Caco-2 (cell line): ENCODE measurements at regions not wholly inside any gene's neighbourhood (a gene's known extent, or its start where the extent isn't known, plus 50 kb on each side); places are given as distances from the start of the nearest gene placed in this dataset.

ENCODE experiments used
- BruUV-seq: library from RNA; stranded (reverse); fragments of 400-500 nt; replicated peaks from 2 replicates; lab custom pipeline; 2021; lab: Mats Ljungman, UMichigan
- CTCF ChIA-PET: fragments of 300-600 bp; sonication (Branson Sonifier 250); formaldehyde crosslinking; loops from one replicate; lab custom pipeline; 2022; ENCODE audit warnings: antibody characterized with exemption; lab: Charles Lee
- POLR2A ChIA-PET: fragments of 300-600 bp; sonication (Branson Sonifier 250); formaldehyde crosslinking; loops from one replicate; lab custom pipeline; 2022; ENCODE audit warnings: antibody characterized with exemption; lab: Charles Lee
- DNase-seq, 2 experiments: peaks; one replicate each; pipeline versions ENCODE4 v3.0.0 to v3.0.0-alpha.2; 2020 to 2022
- H3K27me3 ChIP-seq: replicated peaks from 2 replicates; pipeline ENCODE4 v1.6.0; 2011; ENCODE audit warnings: low read length; ENCODE audit not compliant: control insufficient read depth, insufficient read depth
- H3K36me3 ChIP-seq: 2 replicates; pipeline ENCODE4 v1.5.1; 2011; ENCODE audit warnings: low read length; ENCODE audit not compliant: control insufficient read depth, insufficient read depth
- H3K4me1 ChIP-seq: fragments of 250-450 bp; sonication (Bioruptor Pico); 2 replicates; pipeline ENCODE4 v1.5.1; 2020; ENCODE audit warnings: mild to moderate bottlenecking
- H3K4me3 ChIP-seq: 2 replicates; pipeline ENCODE4 v1.5.1; 2011; ENCODE audit warnings: low read depth, mild to moderate bottlenecking, control low read depth, low read length
- H3K9me3 ChIP-seq: fragments of 250-450 bp; sonication (Bioruptor Pico); 2 replicates; pipeline ENCODE4 v1.5.1; 2020; ENCODE audit warnings: mild to moderate bottlenecking, moderate library complexity
- H3K27ac Mint-ChIP-seq: one replicate; pipeline ENCODE4 v1.8.0; 2022; ENCODE audit warnings: mixed read lengths; ENCODE audit not compliant: unreplicated experiment
- H3K27me3 Mint-ChIP-seq: one replicate; pipeline ENCODE4 v1.8.0; 2022; ENCODE audit warnings: mixed read lengths; ENCODE audit not compliant: insufficient read depth, unreplicated experiment
- H3K36me3 Mint-ChIP-seq: one replicate; pipeline ENCODE4 v1.8.0; 2022; ENCODE audit warnings: mild to moderate bottlenecking, mixed read lengths; ENCODE audit not compliant: insufficient read depth, unreplicated experiment
- H3K4me1 Mint-ChIP-seq: one replicate; pipeline ENCODE4 v1.8.0; 2022; ENCODE audit warnings: low read depth, mixed read lengths; ENCODE audit not compliant: unreplicated experiment
- H3K4me3 Mint-ChIP-seq: one replicate; pipeline ENCODE4 v1.8.0; 2022; ENCODE audit warnings: mild to moderate bottlenecking, moderate library complexity, mixed read lengths; ENCODE audit not compliant: unreplicated experiment
- H3K9me3 Mint-ChIP-seq: one replicate; pipeline ENCODE4 v1.8.0; 2022; ENCODE audit warnings: mixed read lengths; ENCODE audit not compliant: unreplicated experiment
- intact Hi-C: fragments of 100-400 bp; cut with micrococcal nuclease; formaldehyde crosslinking; loops from one replicate; pipeline ENCODE4 v1.10.0; 2022; ENCODE audit not compliant: unreplicated experiment
- TF ChIP-seq, protein P1 (sequence below), 2 experiments: fragments of 200-600 bp in 1 of 2; IDR thresholded peaks; 1 replicate in 1 of 2; 2 replicates in 1 of 2; pipeline versions ENCODE4 v1.5.1 to v1.8.0; 2011 to 2022; ENCODE audit warnings: antibody characterized with exemption in 1 of 2, control low read depth in 1 of 2, inconsistent platforms in 1 of 2, low read depth in 1 of 2, low read length in 1 of 2, mild to moderate bottlenecking in 1 of 2, moderate library complexity in 1 of 2; ENCODE audit not compliant: insufficient read depth in 1 of 2, severe bottlenecking in 1 of 2, unreplicated experiment in 1 of 2

DNA sequence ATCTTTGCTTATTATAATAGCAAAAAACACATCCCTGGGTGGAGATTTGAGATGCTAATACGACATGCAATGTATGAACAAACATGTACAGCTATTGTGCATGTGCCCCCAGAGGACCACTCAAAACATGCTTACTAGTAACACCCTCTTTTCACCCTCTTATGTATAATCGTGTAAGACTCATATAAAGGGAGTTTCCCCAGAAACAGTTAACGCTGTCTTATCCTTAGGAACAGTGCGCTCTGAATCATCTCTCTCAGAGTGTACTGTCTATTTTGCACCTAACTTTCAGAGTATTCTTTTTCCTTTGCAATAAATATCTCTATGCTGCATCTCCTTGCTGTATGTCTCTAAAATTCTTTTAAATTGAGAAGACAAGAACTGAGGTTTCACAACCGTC lies 2604.0 kb downstream of the PCDH9 start:
- H3K4me3 ChIP-seq: no peak overlapping the region
- H3K4me3 Mint-ChIP-seq: no peak overlapping the region
- no peaks in the 10 kb centered on the region for H3K36me3 ChIP-seq
- H3K4me1 Mint-ChIP-seq: no peaks in the 10 kb centered on the region
- no peaks in the 10 kb centered on the region for H3K27me3 Mint-ChIP-seq
- no TSS peak for BruUV-seq
- H3K36me3 Mint-ChIP-seq: no peaks in the 10 kb centered on the region
- ChIA-PET CTCF (no interaction called here), POLR2A (no interaction called here)
- H3K27me3 ChIP-seq: no peaks in the 10 kb centered on the region
- intact Hi-C loops: no loop called here
- no peaks in the 10 kb centered on the region for H3K4me1 ChIP-seq
- DNase-seq: no peak
- no peaks in the 10 kb centered on the region for H3K9me3 Mint-ChIP-seq
- no peak overlapping the region for H3K27ac Mint-ChIP-seq
- no peaks in the 10 kb centered on the region; the same call in 1 of the 2 replicates for H3K9me3 ChIP-seq
- TF ChIP-seq, protein P1, sequence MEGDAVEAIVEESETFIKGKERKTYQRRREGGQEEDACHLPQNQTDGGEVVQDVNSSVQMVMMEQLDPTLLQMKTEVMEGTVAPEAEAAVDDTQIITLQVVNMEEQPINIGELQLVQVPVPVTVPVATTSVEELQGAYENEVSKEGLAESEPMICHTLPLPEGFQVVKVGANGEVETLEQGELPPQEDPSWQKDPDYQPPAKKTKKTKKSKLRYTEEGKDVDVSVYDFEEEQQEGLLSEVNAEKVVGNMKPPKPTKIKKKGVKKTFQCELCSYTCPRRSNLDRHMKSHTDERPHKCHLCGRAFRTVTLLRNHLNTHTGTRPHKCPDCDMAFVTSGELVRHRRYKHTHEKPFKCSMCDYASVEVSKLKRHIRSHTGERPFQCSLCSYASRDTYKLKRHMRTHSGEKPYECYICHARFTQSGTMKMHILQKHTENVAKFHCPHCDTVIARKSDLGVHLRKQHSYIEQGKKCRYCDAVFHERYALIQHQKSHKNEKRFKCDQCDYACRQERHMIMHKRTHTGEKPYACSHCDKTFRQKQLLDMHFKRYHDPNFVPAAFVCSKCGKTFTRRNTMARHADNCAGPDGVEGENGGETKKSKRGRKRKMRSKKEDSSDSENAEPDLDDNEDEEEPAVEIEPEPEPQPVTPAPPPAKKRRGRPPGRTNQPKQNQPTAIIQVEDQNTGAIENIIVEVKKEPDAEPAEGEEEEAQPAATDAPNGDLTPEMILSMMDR (IDR thresholded peaks at IDR 0.05; ENCODE audit: insufficient read depth in 1 of 2, low read depth in 1 of 2, low read length in 1 of 2, severe bottlenecking in 1 of 2, unreplicated experiment in 1 of 2): no peak

DNA sequence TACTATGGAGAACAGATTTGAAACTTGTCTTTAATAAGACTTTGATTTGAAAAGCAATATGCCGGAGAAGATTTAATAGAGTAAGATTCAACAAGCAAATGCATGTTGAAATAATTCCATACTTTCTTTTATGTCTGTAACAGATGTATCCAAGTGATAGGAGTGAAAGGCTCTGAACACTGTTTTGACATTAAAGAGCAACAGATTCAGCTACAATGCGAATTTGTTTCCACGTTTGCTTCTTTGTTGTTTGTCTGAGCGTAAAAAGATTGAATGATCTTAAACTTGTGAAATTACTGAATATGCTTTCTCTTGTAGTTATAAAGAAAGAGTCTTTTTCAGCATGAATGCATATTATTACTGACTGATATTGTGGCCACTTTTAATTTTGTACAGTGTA lies 2612.9 kb downstream of the PCDH9 start:
- Histone ChIP-seq H3K4me3 (no peak overlapping the region), H3K4me1 (no peaks in the 10 kb centered on the region), H3K27me3 (no peaks in the 10 kb centered on the region), H3K36me3 (no peaks in the 10 kb centered on the region), H3K9me3 (no peaks in the 10 kb centered on the region; the same call in 1 of the 2 replicates)
- TF ChIP-seq, protein P1 (IDR thresholded peaks at IDR 0.05; ENCODE audit: insufficient read depth in 1 of 2, low read depth in 1 of 2, low read length in 1 of 2, severe bottlenecking in 1 of 2, unreplicated experiment in 1 of 2): no peak
- intact Hi-C loops: no loop called here
- BruUV-seq: no TSS peak
- Mint-ChIP-seq H3K36me3 (no peaks in the 10 kb centered on the region), H3K4me3 (no peak overlapping the region), H3K27ac (no peak overlapping the region), H3K27me3 (no peaks in the 10 kb centered on the region), H3K9me3 (no peaks in the 10 kb centered on the region), H3K4me1 (no peaks in the 10 kb centered on the region)
- POLR2A ChIA-PET: no interaction called here
- CTCF ChIA-PET: no interaction called here
- DNase-seq: no peak

DNA sequence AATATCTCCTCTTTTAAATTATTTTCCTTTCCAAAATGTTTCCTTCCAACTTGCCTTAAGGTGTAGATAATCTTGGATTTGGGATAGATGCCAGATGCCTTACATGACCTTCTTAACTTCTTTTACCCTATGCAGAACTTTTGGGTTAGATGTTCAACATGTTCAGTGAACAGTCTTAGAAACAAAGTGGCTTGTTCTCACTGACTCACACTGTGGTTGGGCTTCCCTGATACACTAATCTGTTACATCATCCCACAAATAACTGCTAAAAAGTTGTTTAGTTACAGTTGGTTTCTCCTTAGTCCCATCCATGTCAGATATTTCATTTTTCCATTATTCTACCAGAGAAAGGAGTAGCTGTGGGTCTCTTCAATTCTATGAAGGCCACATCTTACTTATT lies 2638.2 kb downstream of the PCDH9 start:
- Histone ChIP-seq H3K9me3 (no peaks in the 10 kb centered on the region), H3K36me3 (no peaks in the 10 kb centered on the region), H3K4me3 (no peak overlapping the region), H3K27me3 (no peaks in the 10 kb centered on the region), H3K4me1 (no peaks in the 10 kb centered on the region)
- CTCF ChIA-PET: no interaction called here
- Mint-ChIP-seq H3K36me3 (no peaks in the 10 kb centered on the region), H3K9me3 (peaks cover 19% of the 10 kb centered on the region), H3K27me3 (no peaks in the 10 kb centered on the region), H3K27ac (no peak overlapping the region), H3K4me1 (no peaks in the 10 kb centered on the region), H3K4me3 (no peak overlapping the region)
- intact Hi-C loops: no loop called here
- POLR2A ChIA-PET: no interaction called here
- DNase-seq: no peak
- TF ChIP-seq, protein P1 (IDR thresholded peaks at IDR 0.05; ENCODE audit: insufficient read depth in 1 of 2, low read depth in 1 of 2, low read length in 1 of 2, severe bottlenecking in 1 of 2, unreplicated experiment in 1 of 2): no peak
- BruUV-seq: no TSS peak
